ENCODE measurements at regions not wholly inside any gene's neighbourhood (a gene's known extent, or its start where the extent isn't known, plus 50 kb on each side); places are given as distances from the start of the nearest gene placed in this dataset.

DNA sequence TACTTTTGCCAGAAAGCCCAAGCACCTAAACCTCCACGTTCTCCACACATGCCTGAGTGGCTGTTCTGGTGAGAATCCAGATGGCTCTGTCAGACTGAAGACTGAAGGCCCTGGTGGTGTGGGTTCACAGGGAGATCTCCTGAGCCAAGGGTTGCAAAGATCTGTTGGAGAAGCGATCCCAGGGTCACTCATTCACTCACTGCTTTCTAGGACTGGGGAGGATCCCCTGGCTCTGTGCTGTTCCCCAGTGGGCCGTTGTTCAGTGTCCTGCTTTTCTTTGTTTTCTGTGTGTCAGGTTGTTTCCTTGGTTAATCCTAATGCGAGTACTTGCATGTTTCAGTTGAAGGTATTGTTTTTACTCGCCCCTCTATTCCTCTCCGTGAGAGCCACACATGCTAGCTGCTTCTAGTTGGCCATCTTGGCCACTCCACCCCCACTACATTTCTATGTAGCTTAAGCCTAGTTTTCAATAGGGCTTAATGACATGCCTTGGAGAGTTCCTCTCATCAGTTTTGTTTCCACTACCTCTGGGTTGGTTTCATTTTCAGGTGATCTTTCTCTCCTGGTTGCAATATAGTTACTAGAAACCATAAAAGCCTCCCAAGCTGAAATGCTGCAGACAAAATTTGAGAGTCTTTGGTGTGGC is 144.5 kb upstream of the SLC38A2 start (continued):
- TF ChIP-seq CREB1 (IDR thresholded peaks at IDR 0.05), result no peak
- no peak for TF ChIP-seq ASH2L (IDR thresholded peaks at IDR 0.05; ENCODE audit: low read length)
- TF ChIP-seq SP4 (IDR thresholded peaks at IDR 0.05; ENCODE audit: low read length), result no peak
- no peak for TF ChIP-seq RFX5 (IDR thresholded peaks at IDR 0.05; ENCODE audit: borderline replicate concordance, low read depth, low read length)
- TF ChIP-seq, protein P1, sequence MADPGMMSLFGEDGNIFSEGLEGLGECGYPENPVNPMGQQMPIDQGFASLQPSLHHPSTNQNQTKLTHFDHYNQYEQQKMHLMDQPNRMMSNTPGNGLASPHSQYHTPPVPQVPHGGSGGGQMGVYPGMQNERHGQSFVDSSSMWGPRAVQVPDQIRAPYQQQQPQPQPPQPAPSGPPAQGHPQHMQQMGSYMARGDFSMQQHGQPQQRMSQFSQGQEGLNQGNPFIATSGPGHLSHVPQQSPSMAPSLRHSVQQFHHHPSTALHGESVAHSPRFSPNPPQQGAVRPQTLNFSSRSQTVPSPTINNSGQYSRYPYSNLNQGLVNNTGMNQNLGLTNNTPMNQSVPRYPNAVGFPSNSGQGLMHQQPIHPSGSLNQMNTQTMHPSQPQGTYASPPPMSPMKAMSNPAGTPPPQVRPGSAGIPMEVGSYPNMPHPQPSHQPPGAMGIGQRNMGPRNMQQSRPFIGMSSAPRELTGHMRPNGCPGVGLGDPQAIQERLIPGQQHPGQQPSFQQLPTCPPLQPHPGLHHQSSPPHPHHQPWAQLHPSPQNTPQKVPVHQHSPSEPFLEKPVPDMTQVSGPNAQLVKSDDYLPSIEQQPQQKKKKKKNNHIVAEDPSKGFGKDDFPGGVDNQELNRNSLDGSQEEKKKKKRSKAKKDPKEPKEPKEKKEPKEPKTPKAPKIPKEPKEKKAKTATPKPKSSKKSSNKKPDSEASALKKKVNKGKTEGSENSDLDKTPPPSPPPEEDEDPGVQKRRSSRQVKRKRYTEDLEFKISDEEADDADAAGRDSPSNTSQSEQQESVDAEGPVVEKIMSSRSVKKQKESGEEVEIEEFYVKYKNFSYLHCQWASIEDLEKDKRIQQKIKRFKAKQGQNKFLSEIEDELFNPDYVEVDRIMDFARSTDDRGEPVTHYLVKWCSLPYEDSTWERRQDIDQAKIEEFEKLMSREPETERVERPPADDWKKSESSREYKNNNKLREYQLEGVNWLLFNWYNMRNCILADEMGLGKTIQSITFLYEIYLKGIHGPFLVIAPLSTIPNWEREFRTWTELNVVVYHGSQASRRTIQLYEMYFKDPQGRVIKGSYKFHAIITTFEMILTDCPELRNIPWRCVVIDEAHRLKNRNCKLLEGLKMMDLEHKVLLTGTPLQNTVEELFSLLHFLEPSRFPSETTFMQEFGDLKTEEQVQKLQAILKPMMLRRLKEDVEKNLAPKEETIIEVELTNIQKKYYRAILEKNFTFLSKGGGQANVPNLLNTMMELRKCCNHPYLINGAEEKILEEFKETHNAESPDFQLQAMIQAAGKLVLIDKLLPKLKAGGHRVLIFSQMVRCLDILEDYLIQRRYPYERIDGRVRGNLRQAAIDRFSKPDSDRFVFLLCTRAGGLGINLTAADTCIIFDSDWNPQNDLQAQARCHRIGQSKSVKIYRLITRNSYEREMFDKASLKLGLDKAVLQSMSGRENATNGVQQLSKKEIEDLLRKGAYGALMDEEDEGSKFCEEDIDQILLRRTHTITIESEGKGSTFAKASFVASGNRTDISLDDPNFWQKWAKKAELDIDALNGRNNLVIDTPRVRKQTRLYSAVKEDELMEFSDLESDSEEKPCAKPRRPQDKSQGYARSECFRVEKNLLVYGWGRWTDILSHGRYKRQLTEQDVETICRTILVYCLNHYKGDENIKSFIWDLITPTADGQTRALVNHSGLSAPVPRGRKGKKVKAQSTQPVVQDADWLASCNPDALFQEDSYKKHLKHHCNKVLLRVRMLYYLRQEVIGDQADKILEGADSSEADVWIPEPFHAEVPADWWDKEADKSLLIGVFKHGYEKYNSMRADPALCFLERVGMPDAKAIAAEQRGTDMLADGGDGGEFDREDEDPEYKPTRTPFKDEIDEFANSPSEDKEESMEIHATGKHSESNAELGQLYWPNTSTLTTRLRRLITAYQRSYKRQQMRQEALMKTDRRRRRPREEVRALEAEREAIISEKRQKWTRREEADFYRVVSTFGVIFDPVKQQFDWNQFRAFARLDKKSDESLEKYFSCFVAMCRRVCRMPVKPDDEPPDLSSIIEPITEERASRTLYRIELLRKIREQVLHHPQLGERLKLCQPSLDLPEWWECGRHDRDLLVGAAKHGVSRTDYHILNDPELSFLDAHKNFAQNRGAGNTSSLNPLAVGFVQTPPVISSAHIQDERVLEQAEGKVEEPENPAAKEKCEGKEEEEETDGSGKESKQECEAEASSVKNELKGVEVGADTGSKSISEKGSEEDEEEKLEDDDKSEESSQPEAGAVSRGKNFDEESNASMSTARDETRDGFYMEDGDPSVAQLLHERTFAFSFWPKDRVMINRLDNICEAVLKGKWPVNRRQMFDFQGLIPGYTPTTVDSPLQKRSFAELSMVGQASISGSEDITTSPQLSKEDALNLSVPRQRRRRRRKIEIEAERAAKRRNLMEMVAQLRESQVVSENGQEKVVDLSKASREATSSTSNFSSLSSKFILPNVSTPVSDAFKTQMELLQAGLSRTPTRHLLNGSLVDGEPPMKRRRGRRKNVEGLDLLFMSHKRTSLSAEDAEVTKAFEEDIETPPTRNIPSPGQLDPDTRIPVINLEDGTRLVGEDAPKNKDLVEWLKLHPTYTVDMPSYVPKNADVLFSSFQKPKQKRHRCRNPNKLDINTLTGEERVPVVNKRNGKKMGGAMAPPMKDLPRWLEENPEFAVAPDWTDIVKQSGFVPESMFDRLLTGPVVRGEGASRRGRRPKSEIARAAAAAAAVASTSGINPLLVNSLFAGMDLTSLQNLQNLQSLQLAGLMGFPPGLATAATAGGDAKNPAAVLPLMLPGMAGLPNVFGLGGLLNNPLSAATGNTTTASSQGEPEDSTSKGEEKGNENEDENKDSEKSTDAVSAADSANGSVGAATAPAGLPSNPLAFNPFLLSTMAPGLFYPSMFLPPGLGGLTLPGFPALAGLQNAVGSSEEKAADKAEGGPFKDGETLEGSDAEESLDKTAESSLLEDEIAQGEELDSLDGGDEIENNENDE (IDR thresholded peaks at IDR 0.05; ENCODE audit: insufficient replicate concordance, low read length), result no peak
- TF ChIP-seq GABPA (IDR thresholded peaks at IDR 0.05; ENCODE audit: borderline replicate concordance, insufficient read depth, low read length), result no peak
- no peak for TF ChIP-seq EP300 (IDR thresholded peaks at IDR 0.05; ENCODE audit: borderline replicate concordance in 1 of 2, low read depth in 2 of 2, low read length in 2 of 2)
- no peak for TF ChIP-seq RNF2 (IDR thresholded peaks at IDR 0.05; ENCODE audit: borderline replicate concordance, low read depth, low read length, missing control alignments, poor library complexity, severe bottlenecking)
